HL-60 (cell line): ENCODE measurements at regions not wholly inside any gene's neighbourhood (a gene's known extent, or its start where the extent isn't known, plus 50 kb on each side); places are given as distances from the start of the nearest gene placed in this dataset.

Experiments
- DNase-seq, 2 experiments: peaks; one replicate each; pipeline ENCODE4 v3.0.0-alpha.2; 2010 to 2020; ENCODE audit warnings: low read depth in 1 of 2, low spot score in 1 of 2
- H3K27ac ChIP-seq: fragments of 250-450 bp; sonication (Bioruptor Pico); replicated peaks from 2 replicates; pipeline ENCODE4 v1.5.1; 2020; ENCODE audit warnings: mild to moderate bottlenecking, moderate library complexity
- H3K27me3 ChIP-seq: fragments of 250-450 bp; sonication (Bioruptor Pico); 2 replicates; pipeline ENCODE4 v1.5.1; 2021; ENCODE audit warnings: mild to moderate bottlenecking, moderate library complexity; ENCODE audit not compliant: insufficient read depth, poor library complexity, severe bottlenecking
- H3K4me3 ChIP-seq: replicated peaks from 2 replicates; pipeline ENCODE4 v1.5.1; 2011; ENCODE audit warnings: mild to moderate bottlenecking, control low read depth, low read length; ENCODE audit not compliant: insufficient read depth
- GABPA ChIP-seq: IDR thresholded peaks from 2 replicates; pipeline ENCODE4 v1.6.1; 2012; ENCODE audit warnings: low read depth
- POLR2AphosphoS5 ChIP-seq: IDR thresholded peaks from 2 replicates; pipeline ENCODE4 v1.6.1; 2012; ENCODE audit warnings: low read depth
- SPI1 ChIP-seq: IDR thresholded peaks from 2 replicates; pipeline ENCODE4 v1.6.1; 2012; ENCODE audit warnings: low read depth, mild to moderate bottlenecking, borderline replicate concordance
- TF ChIP-seq, protein P1 (sequence below): IDR thresholded peaks from 2 replicates; pipeline ENCODE4 v1.6.1; 2012; ENCODE audit warnings: low read depth; ENCODE audit not compliant: insufficient replicate concordance
- TF ChIP-seq, protein P2 (sequence below): IDR thresholded peaks from one replicate; pipeline ENCODE4 v1.5.1; 2011; ENCODE audit warnings: low read length, control low read depth, inconsistent platforms; ENCODE audit not compliant: insufficient read depth

DNA sequence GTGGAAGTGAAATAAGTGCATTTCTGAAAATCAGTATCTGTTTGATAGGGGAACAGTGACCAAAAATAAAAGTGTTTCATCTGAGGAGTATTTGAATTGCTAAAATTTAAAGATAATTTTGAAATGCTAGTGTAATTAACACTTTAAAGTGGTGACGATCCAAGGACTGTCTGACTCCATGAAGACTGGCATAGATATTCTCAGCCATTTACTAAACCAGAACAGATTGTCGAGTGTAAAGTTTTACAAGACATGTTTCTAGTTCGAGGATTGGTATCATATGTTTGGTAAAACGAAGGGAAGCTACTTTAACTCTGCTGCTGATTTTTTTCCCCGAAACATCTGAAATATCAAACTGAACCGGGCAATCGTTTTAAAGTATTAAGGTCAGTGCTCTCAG is 417.9 kb downstream of the EPHA4 start:
- H3K27ac ChIP-seq, result no peak overlapping the region
- no peak overlapping the region for H3K4me3 ChIP-seq
- DNase-seq, result no peak
- no peaks in the 10 kb centered on the region for H3K27me3 ChIP-seq
- no peak for TF ChIP-seq POLR2AphosphoS5
- no peak for TF ChIP-seq GABPA

DNA sequence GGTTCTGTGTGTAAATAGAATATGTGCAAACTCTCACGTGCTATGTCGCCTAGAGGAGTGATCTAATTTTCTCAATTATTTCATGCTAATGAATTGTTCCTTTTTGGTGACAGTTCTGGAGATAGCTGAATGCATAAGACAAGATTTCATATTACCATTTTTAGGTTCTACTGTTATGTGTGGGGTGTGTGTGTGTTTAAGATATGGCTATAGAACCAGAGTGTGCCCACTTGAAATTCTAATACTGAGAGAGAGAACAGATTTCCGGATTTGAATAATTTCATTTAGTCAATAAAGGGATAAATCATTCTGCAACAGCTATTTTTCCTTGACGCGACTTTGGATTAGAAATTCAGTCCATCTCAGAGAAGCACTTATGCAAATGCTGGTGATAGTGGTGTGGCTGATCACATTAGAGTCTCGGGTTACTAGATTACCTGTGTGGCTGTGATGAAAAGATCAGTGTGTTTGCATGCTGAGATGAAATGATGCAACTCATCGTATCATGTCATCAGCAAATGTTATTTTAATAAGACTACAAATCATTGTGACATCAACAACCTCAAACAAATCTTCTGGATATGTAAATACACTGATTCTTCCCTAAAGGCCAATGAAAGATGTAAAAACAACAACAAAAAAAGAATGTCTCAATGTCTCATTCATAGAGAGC is 415.9 kb downstream of the EPHA4 start:
- no peak overlapping the region for H3K4me3 ChIP-seq
- H3K27me3 ChIP-seq, result no peaks in the 10 kb centered on the region
- no peak overlapping the region for H3K27ac ChIP-seq
- TF ChIP-seq, protein P1, sequence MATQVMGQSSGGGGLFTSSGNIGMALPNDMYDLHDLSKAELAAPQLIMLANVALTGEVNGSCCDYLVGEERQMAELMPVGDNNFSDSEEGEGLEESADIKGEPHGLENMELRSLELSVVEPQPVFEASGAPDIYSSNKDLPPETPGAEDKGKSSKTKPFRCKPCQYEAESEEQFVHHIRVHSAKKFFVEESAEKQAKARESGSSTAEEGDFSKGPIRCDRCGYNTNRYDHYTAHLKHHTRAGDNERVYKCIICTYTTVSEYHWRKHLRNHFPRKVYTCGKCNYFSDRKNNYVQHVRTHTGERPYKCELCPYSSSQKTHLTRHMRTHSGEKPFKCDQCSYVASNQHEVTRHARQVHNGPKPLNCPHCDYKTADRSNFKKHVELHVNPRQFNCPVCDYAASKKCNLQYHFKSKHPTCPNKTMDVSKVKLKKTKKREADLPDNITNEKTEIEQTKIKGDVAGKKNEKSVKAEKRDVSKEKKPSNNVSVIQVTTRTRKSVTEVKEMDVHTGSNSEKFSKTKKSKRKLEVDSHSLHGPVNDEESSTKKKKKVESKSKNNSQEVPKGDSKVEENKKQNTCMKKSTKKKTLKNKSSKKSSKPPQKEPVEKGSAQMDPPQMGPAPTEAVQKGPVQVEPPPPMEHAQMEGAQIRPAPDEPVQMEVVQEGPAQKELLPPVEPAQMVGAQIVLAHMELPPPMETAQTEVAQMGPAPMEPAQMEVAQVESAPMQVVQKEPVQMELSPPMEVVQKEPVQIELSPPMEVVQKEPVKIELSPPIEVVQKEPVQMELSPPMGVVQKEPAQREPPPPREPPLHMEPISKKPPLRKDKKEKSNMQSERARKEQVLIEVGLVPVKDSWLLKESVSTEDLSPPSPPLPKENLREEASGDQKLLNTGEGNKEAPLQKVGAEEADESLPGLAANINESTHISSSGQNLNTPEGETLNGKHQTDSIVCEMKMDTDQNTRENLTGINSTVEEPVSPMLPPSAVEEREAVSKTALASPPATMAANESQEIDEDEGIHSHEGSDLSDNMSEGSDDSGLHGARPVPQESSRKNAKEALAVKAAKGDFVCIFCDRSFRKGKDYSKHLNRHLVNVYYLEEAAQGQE, result no peak
- no peak for TF ChIP-seq GABPA
- TF ChIP-seq SPI1, result no peak
- TF ChIP-seq, protein P2, sequence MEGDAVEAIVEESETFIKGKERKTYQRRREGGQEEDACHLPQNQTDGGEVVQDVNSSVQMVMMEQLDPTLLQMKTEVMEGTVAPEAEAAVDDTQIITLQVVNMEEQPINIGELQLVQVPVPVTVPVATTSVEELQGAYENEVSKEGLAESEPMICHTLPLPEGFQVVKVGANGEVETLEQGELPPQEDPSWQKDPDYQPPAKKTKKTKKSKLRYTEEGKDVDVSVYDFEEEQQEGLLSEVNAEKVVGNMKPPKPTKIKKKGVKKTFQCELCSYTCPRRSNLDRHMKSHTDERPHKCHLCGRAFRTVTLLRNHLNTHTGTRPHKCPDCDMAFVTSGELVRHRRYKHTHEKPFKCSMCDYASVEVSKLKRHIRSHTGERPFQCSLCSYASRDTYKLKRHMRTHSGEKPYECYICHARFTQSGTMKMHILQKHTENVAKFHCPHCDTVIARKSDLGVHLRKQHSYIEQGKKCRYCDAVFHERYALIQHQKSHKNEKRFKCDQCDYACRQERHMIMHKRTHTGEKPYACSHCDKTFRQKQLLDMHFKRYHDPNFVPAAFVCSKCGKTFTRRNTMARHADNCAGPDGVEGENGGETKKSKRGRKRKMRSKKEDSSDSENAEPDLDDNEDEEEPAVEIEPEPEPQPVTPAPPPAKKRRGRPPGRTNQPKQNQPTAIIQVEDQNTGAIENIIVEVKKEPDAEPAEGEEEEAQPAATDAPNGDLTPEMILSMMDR, result no peak
- no peak for TF ChIP-seq POLR2AphosphoS5
- DNase-seq, result no peak

DNA sequence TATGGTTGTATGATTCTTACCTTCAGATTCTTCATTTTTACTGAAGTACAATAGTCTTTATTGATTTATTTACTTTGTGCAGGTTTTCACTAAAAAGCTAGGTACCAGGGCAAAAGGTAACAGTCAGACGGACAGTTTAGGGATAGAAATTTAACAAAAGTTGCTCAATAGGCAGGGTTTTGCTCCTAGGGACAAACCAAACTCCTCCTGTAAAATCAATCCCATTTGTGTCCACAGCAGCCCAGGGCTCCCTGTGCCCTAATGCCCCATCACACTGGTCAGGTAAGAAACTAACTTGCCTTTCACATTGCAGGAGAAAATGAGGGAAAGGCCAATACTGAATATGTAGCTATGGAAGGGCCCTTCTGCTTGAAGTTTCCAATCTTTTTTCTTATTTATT is 410.9 kb downstream of the EPHA4 start:
- Histone ChIP-seq H3K27ac (no peak overlapping the region), H3K27me3 (no peaks in the 10 kb centered on the region), H3K4me3 (no peak overlapping the region)
- no peak for DNase-seq
- TF ChIP-seq, protein P2, result no peak
- TF ChIP-seq, protein P1, result no peak
- TF ChIP-seq POLR2AphosphoS5 (no peak), GABPA (no peak), SPI1 (no peak)

DNA sequence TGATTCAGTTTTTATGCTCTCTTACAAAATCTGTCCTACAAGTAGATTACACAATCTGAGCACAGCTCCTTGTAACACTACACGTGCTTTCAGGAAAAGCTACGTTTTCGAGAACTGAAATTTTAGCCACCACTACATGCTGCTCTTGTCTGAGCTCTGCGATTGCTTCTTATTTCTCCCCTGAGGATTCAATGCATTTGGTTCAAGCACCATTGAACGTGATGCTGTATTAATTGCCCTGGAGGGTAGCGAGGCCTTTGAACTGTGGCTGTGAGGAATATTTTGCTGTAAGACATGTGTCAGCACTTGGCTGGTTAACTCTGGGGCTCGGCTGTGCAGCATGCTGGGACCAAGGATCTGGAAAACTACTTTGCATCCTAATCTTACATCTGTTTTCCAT is 405.8 kb downstream of the EPHA4 start:
- TF ChIP-seq, protein P1, result no peak
- TF ChIP-seq, protein P2, result no peak
- TF ChIP-seq POLR2AphosphoS5, result no peak
- TF ChIP-seq GABPA, result no peak
- no peak for TF ChIP-seq SPI1
- H3K27ac ChIP-seq, result no peak overlapping the region
- H3K27me3 ChIP-seq, result no peaks in the 10 kb centered on the region
- no peak for DNase-seq
- no peak overlapping the region for H3K4me3 ChIP-seq
